B cell (primary cell): ENCODE measurements at regions not wholly inside any gene's neighbourhood (a gene's known extent, or its start where the extent isn't known, plus 50 kb on each side); places are given as distances from the start of the nearest gene placed in this dataset.

Source experiments
- ATAC-seq: fragments of 200-7000 bp; cut with Tn5 transposase; one replicate; pipeline ENCODE4 v1.10.0; 2021; ENCODE audit warnings: low read depth, mild to moderate bottlenecking, moderate number of reproducible peaks, moderate library complexity
- CTCF ChIA-PET: fragments of 350-600 bp; sonication (Branson Sonifier 250); formaldehyde crosslinking; loops from one replicate; lab custom pipeline; 2021; ENCODE audit warnings: antibody characterized with exemption, inconsistent platforms; lab: Charles Lee
- POLR2A ChIA-PET: fragments of 350-600 bp; sonication (Branson Sonifier 250); formaldehyde crosslinking; loops from one replicate; lab custom pipeline; 2021; ENCODE audit warnings: antibody characterized with exemption; lab: Charles Lee
- DNase-seq: peaks from one replicate; pipeline ENCODE4 v3.0.0; 2013
- H2AFZ ChIP-seq: 2 replicates; pipeline ENCODE4 v1.6.1; 2012; ENCODE audit warnings: mild to moderate bottlenecking, low read depth, low read length; ENCODE audit not compliant: insufficient read depth, poor library complexity, severe bottlenecking
- H3K27ac ChIP-seq, 2 donors: 1 replicate in 1 of 2; 2 replicates in 1 of 2; pipeline ENCODE4 v1.5.1; 2012 to 2013; ENCODE audit warnings: low read length in 2 of 2, mild to moderate bottlenecking in 2 of 2, moderate library complexity in 1 of 2
- H3K27me3 ChIP-seq, 4 experiments: fragments of 200-600 bp in 1 of 4; sonication (generic) in 1 of 4; replicated peaks in 1 of 4; 1 replicate in 2 of 4; 2 replicates in 2 of 4; pipeline versions ENCODE4 v1.6.1 to v1.7.0; 2013 to 2016; ENCODE audit warnings: low read length in 3 of 4, mild to moderate bottlenecking in 2 of 4, mixed read lengths in 1 of 4, moderate library complexity in 1 of 4; ENCODE audit not compliant: insufficient read depth in 4 of 4, control insufficient read depth in 3 of 4; ENCODE audit errors: control extremely low read depth in 1 of 4
- H3K36me3 ChIP-seq, 2 experiments: replicated peaks in 1 of 2; 1 replicate in 1 of 2; 2 replicates in 1 of 2; pipeline versions ENCODE4 v1.6.1 to v1.7.1; 2013; ENCODE audit warnings: low read length in 1 of 2; ENCODE audit not compliant: insufficient read depth in 2 of 2, control insufficient read depth in 1 of 2; ENCODE audit errors: control extremely low read depth in 1 of 2, extremely low read depth in 1 of 2
- H3K4me1 ChIP-seq, 2 donors: fragments of 200-600 bp in 1 of 2; sonication (generic) in 1 of 2; 1 replicate in 1 of 2; 2 replicates in 1 of 2; pipeline versions ENCODE4 v1.5.1 to v1.6.1; 2013 to 2017; ENCODE audit warnings: low read length in 2 of 2; ENCODE audit not compliant: control insufficient read depth in 2 of 2, insufficient read depth in 2 of 2
- H3K4me2 ChIP-seq: replicated peaks from 2 replicates; pipeline ENCODE3; 2012; ENCODE audit warnings: mild to moderate bottlenecking, low read depth, low read length; ENCODE audit not compliant: poor library complexity, severe bottlenecking
- H3K4me3 ChIP-seq, 5 experiments: fragments of 200-600 bp in 1 of 5; sonication (generic) in 1 of 5; 1 replicate in 3 of 5; 2 replicates in 2 of 5; pipeline versions ENCODE4 v1.5.1 to v1.7.0; 2011 to 2016; ENCODE audit warnings: low read length in 4 of 5, mild to moderate bottlenecking in 4 of 5, low read depth in 2 of 5, control low read depth in 1 of 5, moderate library complexity in 1 of 5; ENCODE audit not compliant: insufficient read depth in 1 of 5; ENCODE audit errors: control extremely low read depth in 1 of 5, extremely low read depth in 1 of 5
- H3K79me2 ChIP-seq: fragments of 200-600 bp; sonication (generic); one replicate; pipeline ENCODE4 v1.6.0; 2016; ENCODE audit warnings: low read length; ENCODE audit not compliant: control insufficient read depth, insufficient read depth
- H3K9ac ChIP-seq: fragments of 200-600 bp; sonication (generic); 2 replicates; pipeline ENCODE4 v1.6.1; 2017; ENCODE audit warnings: mild to moderate bottlenecking, low read length, moderate library complexity
- H3K9me3 ChIP-seq, 3 donors: one replicate each; pipeline versions ENCODE4 v1.6.1 to v1.7.1; 2013; ENCODE audit warnings: low read length in 2 of 3; ENCODE audit not compliant: control insufficient read depth in 2 of 3, insufficient read depth in 1 of 3; ENCODE audit errors: control extremely low read depth in 1 of 3
- H4K20me1 ChIP-seq: 2 replicates; pipeline ENCODE4 v1.6.0; 2012; ENCODE audit warnings: mild to moderate bottlenecking, low read length; ENCODE audit not compliant: insufficient read depth, control insufficient read depth, poor library complexity, severe bottlenecking
- H3K27ac Mint-ChIP-seq: one replicate; pipeline ENCODE4 v1.8.0; 2021; ENCODE audit warnings: mixed read lengths
- H3K27me3 Mint-ChIP-seq: one replicate; pipeline ENCODE4 v1.8.0; 2021; ENCODE audit warnings: mixed read lengths
- H3K4me1 Mint-ChIP-seq: one replicate; pipeline ENCODE4 v1.8.0; 2021; ENCODE audit warnings: mixed read lengths
- H3K4me3 Mint-ChIP-seq: one replicate; pipeline ENCODE4 v1.8.0; 2021; ENCODE audit warnings: mixed read lengths
- H3K9me3 Mint-ChIP-seq: one replicate; pipeline ENCODE4 v1.8.0; 2022; ENCODE audit warnings: mixed read lengths; ENCODE audit not compliant: insufficient read depth
- CTCF ChIP-seq: fragments of 200-600 bp; IDR thresholded peaks from one replicate; pipeline ENCODE4 v1.8.0; 2022; ENCODE audit warnings: antibody characterized with exemption, mild to moderate bottlenecking
- EZH2 ChIP-seq: IDR thresholded peaks from 2 replicates; pipeline ENCODE4 v1.6.1; 2012; ENCODE audit warnings: borderline replicate concordance, low read depth, mild to moderate bottlenecking, moderate library complexity, low read length; ENCODE audit not compliant: insufficient read depth, poor library complexity, severe bottlenecking
- WGBS: methylation state at CpG from one replicate; pipeline ENCODE4 v1.1.5; 2013; ENCODE audit warnings: missing lambda C conversion rate; ENCODE audit not compliant: insufficient coverage; 5-methylcytosine and 5-hydroxymethylcytosine counted together
- intact Hi-C: fragments of 100-400 bp; cut with micrococcal nuclease; formaldehyde crosslinking; loops from one replicate; pipeline ENCODE4 v1.10.0; 2022

GRCh38 chr2:67641312-67642045, 244.3 kb downstream of the ETAA1 start:
- WGBS, result no CpG with 5 or more reads among the region's 3 CpGs
- TF ChIP-seq CTCF, result no peak
- no peak for TF ChIP-seq EZH2
- Histone ChIP-seq H3K4me1 (no peaks in the 10 kb centered on the region), H3K9ac (no peak overlapping the region), H3K36me3 (no peaks in the 10 kb centered on the region), H4K20me1 (no peaks in the 10 kb centered on the region), H3K27me3 (no peaks in the 10 kb centered on the region), H3K4me2 (no peak overlapping the region), H3K79me2 (no peaks in the 10 kb centered on the region), H3K4me3 (no peak overlapping the region), H3K9me3 (peaks cover 0 to 5% (median under 1%) of the 10 kb centered on the region in 3 donors), H3K27ac (no peak overlapping the region), H2AFZ (no peak overlapping the region)
- CTCF ChIA-PET, result no interaction called here
- Mint-ChIP-seq H3K27me3 (peaks cover 16% of the 10 kb centered on the region), H3K27ac (no peak overlapping the region), H3K9me3 (peaks cover 4% of the 10 kb centered on the region), H3K4me3 (no peak overlapping the region), H3K4me1 (no peaks in the 10 kb centered on the region)
- DNase-seq (no peak), ATAC-seq (no peak)
- POLR2A ChIA-PET, result no interaction called here
- intact Hi-C loops, result no loop called here

DNA sequence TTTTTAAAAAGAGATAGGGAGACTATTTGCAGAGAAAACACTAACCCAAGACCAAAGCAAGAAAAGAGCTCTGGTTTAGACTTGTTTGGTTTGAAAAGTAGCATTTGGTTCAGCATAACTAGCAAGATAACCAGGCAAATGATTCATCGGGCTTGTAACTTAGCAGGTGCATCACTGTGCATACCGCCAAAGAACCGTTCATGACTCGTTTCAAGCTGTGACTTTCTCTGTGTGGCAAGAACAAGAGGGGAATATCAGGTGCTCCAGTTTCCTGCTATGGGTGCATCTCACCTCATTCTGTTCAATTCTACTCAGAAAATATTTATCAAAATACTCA, 244.9 kb downstream of the ETAA1 start:
- CTCF ChIA-PET, result no interaction called here
- H2AFZ ChIP-seq, result no peak overlapping the region
- TF ChIP-seq EZH2 (no peak), CTCF (no peak)

More for the DNA sequence above, 244.9 kb downstream of the ETAA1 start:
- no peak for DNase-seq
- Histone ChIP-seq H3K4me1 (no peaks in the 10 kb centered on the region), H3K27ac (no peak overlapping the region), H3K36me3 (no peaks in the 10 kb centered on the region), H3K79me2 (no peaks in the 10 kb centered on the region), H4K20me1 (no peaks in the 10 kb centered on the region), H3K4me2 (no peak overlapping the region), H3K9me3 (peaks cover 0 to 10% (median 5%) of the 10 kb centered on the region in 3 donors), H3K9ac (no peak overlapping the region), H3K4me3 (no peak overlapping the region), H3K27me3 (no peaks in the 10 kb centered on the region)
- Mint-ChIP-seq H3K4me3 (no peak overlapping the region), H3K4me1 (no peaks in the 10 kb centered on the region), H3K27me3 (peaks cover 16% of the 10 kb centered on the region), H3K27ac (no peak overlapping the region), H3K9me3 (peaks cover 6% of the 10 kb centered on the region)
- ATAC-seq, result no peak
- intact Hi-C loops, result no loop called here
- WGBS, result 93% methylated on average over 4 of the region's 4 CpGs
- POLR2A ChIA-PET, result no interaction called here
